Transverse colon (tissue), 3 donors: ENCODE measurements at regions not wholly inside any gene's neighbourhood (a gene's known extent, or its start where the extent isn't known, plus 50 kb on each side); places are given as distances from the start of the nearest gene placed in this dataset.

Source experiments
- EP300 ChIP-seq: sonication (generic); formaldehyde crosslinking; IDR thresholded peaks from one replicate; pipeline ENCODE4 v1.6.1; 2017; ENCODE audit warnings: antibody characterized with exemption, low read depth
- POLR2A ChIP-seq: fragments of 450-650 bp; IDR thresholded peaks from one replicate; pipeline ENCODE4 v1.6.1; 2016; ENCODE audit warnings: antibody characterized with exemption, mild to moderate bottlenecking, moderate library complexity
- TF ChIP-seq, protein P1 (sequence below), 5 experiments: fragments of 200-600 bp in 3 of 5; fragments of 450-650 bp in 2 of 5; sonication (generic) in 3 of 5; IDR thresholded peaks; 1 replicate in 2 of 5; 2 replicates in 3 of 5; pipeline ENCODE4 v1.5.1; 2016 to 2017; ENCODE audit warnings: antibody characterized with exemption in 5 of 5, inconsistent platforms in 3 of 5, mild to moderate bottlenecking in 2 of 5, moderate library complexity in 1 of 5

DNA sequence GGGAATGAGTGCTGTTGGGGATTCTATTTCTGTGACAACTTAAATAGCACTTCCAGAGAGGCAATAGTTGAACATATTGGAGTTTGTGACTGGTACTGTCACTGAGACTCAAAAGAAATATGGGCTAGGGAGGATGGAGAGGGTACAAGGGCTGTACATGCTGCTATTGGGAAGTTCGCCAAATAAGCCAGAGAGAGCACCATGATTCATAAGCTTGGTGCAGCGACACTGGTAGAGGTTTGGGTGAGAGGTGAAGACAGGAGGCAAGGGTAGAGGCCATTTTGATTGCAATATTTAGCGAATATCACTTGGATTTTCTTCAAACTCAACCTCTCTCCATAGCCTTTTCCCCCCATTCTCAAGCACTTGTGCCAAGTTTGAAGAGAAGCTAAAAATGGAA is 214.3 kb downstream of the OGFRL1 start:
- TF ChIP-seq POLR2A (no peak), EP300 (no peak)
- TF ChIP-seq, protein P1, sequence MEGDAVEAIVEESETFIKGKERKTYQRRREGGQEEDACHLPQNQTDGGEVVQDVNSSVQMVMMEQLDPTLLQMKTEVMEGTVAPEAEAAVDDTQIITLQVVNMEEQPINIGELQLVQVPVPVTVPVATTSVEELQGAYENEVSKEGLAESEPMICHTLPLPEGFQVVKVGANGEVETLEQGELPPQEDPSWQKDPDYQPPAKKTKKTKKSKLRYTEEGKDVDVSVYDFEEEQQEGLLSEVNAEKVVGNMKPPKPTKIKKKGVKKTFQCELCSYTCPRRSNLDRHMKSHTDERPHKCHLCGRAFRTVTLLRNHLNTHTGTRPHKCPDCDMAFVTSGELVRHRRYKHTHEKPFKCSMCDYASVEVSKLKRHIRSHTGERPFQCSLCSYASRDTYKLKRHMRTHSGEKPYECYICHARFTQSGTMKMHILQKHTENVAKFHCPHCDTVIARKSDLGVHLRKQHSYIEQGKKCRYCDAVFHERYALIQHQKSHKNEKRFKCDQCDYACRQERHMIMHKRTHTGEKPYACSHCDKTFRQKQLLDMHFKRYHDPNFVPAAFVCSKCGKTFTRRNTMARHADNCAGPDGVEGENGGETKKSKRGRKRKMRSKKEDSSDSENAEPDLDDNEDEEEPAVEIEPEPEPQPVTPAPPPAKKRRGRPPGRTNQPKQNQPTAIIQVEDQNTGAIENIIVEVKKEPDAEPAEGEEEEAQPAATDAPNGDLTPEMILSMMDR (IDR thresholded peaks at IDR 0.05) = no peak
